GM20431 (cell line): ENCODE measurements at regions not wholly inside any gene's neighbourhood (a gene's known extent, or its start where the extent isn't known, plus 50 kb on each side); places are given as distances from the start of the nearest gene placed in this dataset.

Experiments used
- in situ Hi-C: fragments of 300-500 bp; cut with MseI, MboI; formaldehyde crosslinking; loops from one replicate; pipeline ENCODE4 v1.15.0; 2020; ENCODE audit warnings: low sequenced_read_pairs; ENCODE audit not compliant: unreplicated experiment

- in situ Hi-C loops = no loop called here
Observed at GRCh38 chr2:42931818-42932195, 139.4 kb upstream of the HAAO start.

DNA sequence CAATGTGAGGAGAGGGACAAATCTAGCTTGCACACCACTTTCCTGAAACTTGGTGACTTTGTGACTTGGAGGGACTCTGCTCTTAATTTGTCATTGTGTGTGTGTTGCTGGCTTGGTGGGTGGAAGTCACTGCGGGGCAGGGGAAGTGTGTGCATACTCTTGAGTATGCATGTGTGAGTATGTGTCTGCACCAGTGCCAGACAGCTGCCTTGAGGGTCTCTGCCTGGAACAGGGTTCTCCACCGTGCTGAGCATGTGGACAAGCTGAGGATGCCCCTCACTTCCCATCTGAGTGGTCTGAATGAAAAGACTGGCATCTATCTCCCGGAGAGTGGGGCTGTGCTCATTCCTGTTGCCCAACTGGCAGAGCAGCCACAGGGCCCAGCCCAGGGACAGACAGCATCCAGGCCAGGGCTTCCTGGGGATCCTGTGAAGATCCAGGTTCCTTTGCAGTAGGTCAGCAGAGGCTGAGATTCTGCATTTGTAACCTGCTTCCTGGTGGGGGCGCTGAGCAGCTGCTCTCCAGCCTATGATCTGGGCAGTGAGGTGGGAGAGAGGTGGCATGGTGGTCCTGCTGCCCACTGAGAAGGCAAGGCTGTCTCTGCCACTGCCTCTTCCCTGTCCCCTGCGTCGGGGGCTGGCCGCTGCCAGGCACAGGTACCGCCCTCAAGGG, 138.9 kb upstream of the HAAO start:
- in situ Hi-C loops = no loop called here

DNA sequence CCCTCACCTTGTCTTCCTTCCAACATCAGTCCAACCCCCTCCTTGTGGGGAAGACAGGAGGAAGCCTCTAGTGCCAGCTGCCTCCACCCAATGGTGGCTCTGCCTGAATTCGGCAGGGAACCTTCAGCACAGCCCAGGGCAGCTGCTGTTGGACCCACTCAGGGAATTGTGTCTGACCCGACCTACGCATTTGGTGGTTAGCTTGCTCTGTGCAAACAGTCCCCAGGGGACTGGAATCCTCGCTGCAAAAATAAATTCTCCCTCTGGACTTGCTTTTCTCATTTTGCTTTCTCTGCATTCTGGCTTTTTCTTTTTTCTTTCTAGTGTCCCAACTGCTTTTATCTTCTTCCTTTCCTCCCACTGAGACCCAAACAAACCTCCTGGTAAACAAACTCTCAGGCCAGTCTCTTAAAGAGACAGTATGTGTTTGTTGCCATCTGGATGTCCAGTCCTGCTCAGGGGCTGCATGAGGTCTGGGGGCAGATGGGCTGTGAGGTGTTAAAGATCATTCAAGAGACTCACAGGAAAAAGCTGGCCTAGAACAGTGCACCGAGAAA, 137.7 kb upstream of the HAAO start:
- in situ Hi-C loops = no loop called here

DNA sequence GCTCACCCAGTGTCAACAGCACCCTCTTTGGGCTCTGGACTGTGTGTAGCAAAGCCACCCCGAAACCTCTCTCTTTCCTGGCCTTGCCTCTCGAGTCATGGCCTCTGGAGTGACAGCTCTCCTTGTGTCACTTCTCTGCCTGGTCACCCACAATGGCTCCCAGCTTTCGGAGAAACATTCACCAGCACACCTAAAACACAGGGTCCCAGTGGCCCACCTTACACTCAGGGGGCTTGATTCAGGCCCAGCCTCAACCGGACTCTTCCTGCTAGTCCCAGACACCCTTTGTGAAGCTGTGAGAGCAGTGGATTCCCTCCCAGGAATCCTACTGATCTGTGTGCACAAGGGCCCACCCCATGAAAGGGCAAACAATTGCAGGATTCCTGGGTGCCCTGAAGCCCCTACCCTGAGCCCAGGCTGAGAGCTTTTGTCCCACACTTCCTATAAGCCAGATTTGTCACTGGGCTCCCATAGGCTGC, 137.2 kb upstream of the HAAO start:
- in situ Hi-C loops = no loop called here

- in situ Hi-C loops = no loop called here
Observed at GRCh38 chr2:42928692-42929545, 136.5 kb upstream of the HAAO start.

- in situ Hi-C loops = no loop called here
Observed at GRCh38 chr2:42928161-42928691, 135.8 kb upstream of the HAAO start.

DNA sequence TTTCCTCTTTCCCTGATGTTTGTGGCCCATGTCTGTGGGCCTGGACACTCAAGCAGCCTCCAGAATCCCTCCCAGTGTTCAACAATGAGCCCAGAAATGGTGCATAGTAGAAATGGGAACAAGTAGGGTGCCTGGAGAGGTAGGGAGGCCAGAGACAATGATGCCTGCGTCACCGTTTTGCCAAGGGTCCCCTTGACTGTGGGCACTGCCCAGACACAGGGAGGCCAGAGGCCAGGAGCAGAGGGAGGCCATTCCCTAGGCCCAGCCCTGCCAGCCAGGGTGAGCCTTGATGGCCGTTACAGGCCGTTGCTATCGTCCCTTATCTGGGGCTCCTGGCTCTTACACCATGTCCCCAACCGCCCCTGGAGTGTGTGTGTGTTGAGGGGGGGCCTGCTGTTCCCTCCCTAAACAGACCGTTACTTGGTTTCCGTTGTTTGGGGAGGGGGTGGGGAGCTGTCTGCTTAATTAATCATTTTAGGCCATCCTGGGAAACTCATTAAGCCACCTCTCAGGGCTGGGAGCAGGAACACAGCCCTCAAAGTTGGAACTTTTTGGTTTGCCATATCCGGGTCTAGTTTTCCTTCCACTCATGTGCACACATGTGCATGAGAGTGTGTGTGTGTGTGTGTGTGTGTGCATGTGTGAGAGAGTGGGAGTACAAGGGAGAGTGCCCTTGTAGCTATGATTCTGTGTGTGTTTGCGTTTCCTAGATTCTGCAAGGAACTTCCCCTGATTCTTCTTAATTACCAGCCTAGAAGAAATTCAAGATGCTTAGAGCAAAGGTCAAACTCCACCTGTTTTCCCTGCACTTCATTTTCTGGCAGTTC, 135.2 kb upstream of the HAAO start:
- in situ Hi-C loops = no loop called here

DNA sequence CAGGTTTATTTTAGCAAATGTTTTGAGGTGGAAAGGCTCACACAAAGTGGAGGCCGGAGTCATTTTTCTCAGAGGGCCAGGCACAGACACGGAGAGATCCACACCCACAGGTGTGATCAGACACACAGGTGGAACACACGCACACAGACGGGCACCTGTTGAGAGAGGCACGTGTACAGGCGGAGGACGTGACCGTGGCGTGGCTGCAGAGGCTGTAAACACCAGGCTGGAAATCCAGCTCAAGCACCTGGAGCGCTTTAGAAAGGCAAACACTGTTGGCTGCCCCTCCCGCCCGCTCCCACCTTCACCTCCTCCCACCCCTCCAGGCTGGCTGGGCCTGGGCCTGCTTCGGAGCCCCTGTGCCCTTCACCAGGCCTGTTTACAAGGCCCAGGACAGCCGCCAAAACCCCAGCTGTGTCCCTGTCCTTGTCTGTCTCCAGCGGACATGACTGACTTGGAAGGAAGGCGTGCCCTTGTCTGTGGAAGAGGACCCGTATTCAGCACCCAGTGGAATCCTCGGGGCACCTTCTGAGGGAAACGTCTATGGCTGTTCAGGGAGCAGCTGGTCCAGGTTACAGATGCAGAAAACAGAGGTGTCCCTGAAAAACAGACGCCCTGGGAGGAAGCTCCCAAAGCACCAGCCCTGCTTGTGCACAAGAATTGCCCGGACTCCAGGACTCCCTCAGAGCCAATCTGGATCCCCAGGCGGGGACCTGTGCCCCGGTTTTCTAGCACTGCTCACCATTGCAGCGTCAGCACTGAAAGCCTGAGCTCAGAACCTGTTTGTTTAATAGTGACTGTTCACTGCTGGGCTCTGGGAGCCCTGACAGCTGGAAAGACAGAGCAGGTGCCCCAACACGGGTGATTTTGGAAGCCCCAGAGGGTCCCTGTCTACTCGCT, 134.3 kb upstream of the HAAO start:
- in situ Hi-C loops = no loop called here

GRCh38 chr2:42925742-42926433, 133.5 kb upstream of the HAAO start:
- in situ Hi-C loops = no loop called here

- in situ Hi-C loops = no loop called here
Observed at GRCh38 chr2:42924418-42924886, 132.1 kb upstream of the HAAO start.

GRCh38 chr2:42923580-42924417, 131.4 kb upstream of the HAAO start:
- in situ Hi-C loops = no loop called here

DNA sequence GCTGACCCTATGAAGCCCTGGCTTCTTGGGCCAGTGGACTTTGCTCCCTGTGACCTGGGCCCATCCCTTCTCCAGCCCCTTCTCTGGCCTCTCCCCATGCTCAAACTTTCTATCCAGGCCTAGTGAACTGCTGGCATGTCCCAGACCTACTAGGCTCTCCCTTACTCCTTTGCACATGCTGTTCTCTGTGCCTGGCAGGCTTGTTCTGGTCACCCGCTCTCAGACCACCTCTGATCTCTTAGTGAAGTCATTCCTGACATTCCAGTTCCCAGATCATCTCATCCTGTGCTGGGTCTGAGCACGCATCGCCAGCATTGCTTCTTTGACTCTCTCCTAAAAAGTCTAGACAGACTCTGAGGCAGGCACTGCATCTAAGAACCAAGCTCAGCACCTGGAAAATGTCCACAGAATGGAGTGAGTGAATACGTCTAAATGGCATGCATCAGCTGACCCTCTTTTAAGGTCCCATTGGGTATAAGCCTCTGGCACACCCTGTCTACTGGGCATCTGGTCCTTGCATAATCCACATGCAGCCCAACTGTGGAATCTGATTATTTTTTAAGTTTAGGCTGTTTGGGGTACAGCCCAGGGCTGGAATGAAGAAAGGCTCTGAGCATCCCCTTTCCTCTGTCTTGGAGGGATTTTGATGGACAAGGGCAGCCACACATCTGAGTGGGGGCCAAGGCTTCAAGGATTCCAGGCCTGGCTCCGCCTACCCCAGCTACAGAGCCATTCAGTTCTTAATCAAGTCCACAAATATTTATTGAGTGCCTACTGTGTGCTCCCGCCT, 130.6 kb upstream of the HAAO start:
- in situ Hi-C loops = no loop called here

DNA sequence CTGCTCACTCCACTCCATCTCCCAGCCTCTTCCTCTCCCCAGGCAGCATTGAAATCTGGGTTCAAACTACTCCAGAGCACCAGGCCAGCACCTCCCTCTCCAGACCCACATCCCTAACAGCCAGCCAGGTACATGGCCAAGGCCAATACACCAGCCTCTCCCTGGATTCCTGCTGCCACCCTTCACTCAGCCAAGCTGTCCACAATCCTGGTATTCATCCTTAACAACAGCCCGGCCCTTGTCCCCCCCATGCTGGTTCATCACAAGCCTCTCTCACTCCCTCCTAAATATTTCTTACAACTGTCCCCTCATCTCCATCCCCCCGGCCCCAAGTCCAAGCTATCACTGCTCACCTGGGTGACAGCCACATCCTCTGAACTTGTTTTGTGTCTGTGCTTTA, 129.9 kb upstream of the HAAO start:
- in situ Hi-C loops = no loop called here

- in situ Hi-C loops = no loop called here
Observed at GRCh38 chr2:42921721-42922120, 129.3 kb upstream of the HAAO start.

GRCh38 chr2:42921147-42921520, 128.8 kb upstream of the HAAO start:
- in situ Hi-C loops = no loop called here

DNA sequence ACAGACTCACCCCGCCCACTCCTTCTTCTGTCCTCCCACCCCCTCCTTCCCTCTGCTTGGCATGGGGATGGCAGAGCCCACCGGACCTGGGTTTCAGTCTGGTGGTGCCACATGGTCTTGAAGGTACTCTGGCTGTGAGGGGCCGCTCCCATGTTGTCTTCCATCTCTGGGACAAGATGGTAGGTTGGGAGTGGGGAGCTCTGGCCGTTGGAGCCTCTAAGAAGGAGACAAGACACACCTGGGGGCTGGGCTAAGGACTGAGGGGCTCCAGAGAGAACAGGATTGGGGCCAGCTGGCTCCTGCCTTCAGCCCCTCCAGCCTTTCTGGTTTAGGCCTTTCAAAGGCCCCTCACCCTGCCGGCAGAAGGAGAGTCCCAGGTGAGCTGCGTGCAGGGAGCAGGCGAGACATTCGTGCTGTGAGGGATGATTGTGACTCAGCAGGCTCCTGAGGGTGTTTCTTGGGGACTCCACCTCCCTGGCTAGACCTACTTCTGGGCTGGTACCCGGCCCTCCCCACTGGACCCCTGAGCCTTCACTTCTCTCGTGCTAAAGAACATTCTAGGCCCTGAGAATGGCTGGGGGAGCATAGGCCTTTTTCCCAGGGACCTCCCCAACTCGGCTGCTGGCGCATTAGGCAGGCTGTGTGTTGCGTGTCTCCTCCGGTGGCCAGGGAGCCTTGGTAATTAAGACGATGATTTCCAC, 128.2 kb upstream of the HAAO start:
- in situ Hi-C loops = no loop called here
